Ecto neural progenitor cell (in vitro differentiated cells): ENCODE measurements at regions not wholly inside any gene's neighbourhood (a gene's known extent, or its start where the extent isn't known, plus 50 kb on each side); places are given as distances from the start of the nearest gene placed in this dataset.

Source experiments
- DNase-seq: peaks from one replicate; pipeline ENCODE4 v3.0.0-alpha.2; 2018; ENCODE audit warnings: low spot score

DNA sequence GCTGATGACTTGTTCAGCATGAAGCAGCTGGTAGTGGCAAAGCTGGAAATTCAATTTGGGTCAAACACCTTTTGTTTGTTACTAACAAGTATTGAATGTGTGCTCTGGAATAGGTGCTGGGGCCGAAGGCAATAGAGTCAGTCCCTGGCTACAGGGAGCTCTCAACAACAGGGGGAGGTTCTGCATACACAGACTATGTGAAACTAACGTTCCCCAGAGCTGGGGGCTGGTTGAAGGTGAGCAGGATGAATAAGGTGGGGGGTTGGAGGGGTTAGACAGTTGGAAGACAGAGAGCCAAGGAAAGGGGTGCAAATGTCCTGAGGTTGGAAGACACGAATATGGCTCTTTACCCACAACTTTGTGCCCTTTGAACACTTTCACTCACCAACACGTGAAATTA lies 84.1 kb upstream of the PLPP4 start:
- DNase-seq = no peak

DNA sequence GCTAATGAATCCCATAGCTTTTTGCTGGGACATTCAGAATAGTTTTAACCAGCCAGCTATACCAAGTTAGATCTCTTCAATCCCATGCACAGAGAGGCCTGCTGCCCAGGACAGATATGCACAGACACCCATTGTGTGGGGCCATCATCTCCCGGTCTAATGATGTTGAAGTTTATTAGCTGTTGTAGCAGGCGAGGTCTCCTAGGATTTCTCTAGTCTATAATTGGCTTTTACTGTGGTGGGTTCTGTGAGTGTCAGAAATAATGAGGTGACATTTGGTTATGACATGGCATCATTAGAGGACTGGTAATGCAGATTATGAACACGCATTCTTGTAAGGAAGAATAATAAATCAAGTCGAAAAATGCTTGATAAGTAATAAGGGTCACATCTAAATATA lies 81.4 kb upstream of the PLPP4 start:
- no peak for DNase-seq

DNA sequence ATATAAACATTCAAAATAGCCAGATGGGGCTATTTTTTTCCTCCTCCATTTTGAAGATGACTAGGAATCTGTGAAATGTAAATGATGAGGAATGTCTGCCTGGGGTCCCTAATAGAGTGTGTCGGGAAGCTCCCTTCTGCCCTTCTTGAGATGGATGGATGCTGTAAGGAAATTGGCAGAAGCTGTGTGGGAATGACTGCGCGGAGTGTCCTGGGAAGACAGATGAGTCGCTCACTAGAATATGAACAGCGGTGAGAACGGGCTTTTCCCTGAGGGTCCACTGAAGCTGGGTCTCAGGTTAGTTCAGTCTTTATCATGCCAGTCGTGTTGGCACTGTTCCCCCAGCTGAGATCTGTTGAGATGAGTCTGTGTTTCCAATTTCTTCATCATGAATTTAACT lies 75.1 kb upstream of the PLPP4 start:
- no peak for DNase-seq

DNA sequence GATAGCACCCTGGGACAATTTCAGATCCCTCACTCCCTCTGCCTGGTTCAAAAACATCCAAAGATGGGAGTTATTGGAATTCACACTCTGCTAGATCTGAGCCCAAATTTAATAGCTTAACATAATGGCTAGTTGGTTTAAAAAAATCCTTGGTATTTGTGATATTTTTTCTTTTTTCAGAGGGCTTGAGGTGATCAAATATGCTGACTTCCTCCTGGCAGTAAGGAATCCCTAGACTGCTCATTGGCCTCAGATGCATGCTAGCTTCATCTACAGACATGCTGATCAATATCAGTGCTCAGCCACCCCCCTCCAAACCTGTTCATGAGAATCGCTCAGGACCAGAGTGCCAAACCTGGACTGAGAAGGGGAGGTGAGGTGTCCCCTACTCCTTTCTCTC lies 74.7 kb upstream of the PLPP4 start:
- no peak for DNase-seq

DNA sequence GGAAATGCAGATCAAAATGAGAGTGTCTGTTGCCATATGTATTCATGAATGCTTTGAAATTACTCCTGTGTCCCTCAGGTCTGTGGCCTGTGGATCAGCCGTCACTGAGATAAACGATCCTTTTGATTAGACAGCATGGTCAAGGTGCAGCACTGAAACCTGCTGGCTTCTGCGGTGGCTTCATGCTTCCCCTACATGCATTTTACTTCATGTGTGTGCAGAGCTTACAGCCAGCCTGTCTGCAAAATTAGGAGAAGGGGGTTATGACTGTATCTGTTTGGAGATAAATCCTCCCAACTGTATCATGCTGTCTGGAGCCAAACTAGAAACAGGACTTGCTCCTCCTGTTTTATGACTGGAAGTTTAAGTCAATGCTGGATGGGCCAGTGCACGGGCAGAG lies 71.0 kb upstream of the PLPP4 start:
- DNase-seq = no peak

DNA sequence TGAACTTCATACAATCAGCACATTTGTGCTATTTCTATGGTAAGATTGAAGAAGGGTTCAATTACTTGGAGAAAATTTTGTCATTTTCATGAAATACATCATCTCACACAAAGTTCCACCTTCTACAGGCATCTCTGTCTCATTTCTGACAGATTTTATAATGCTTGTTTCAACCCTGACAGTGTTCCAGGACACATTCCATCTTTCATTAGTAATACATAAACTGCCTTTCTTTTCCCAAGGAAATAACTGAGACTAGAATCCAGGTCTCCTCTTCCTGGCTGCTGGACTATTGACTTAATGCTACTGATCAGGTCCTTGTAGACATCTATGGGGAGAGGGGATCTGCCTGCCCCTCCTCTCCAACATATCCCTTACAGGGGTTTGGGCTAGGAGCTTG lies 70.1 kb upstream of the PLPP4 start:
- DNase-seq = no peak

DNA sequence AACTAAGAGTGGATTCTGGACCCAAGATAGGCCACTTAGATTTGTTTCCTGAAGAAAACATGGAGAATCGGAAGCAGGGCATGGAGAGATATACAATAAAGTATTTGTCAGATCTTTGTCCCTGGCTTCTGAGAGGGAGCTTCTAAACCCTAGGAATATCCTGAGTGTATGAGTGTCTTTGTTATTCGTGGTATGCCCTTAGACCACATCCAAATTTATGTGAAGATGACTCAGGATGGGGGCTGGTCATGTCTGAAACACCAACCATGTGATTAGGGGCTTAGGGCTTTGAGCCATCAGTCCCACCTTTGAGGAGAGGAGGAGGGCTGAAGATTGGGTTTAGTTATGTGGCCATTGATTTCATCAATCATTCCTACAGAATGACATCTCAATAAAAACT lies 69.7 kb upstream of the PLPP4 start:
- DNase-seq = no peak

DNA sequence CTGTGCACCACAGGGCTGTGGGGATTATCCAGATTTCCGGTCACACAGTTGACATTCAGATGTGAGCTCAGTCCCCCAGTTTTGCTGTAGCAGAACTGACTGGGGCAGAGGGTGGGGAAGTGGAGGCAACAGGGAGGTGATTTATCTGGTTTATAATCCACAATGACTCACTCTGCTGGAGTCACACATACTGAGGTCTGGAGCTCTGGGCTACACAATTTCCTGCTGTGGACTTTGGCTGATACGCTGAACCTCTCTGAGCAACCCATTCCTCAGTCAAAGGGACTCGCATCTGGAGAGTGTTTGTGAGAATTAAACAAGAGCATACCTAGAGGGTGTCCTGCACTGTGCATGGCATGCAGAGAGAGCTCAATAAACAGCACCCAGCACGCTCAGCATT lies 64.8 kb upstream of the PLPP4 start:
- no peak for DNase-seq

DNA sequence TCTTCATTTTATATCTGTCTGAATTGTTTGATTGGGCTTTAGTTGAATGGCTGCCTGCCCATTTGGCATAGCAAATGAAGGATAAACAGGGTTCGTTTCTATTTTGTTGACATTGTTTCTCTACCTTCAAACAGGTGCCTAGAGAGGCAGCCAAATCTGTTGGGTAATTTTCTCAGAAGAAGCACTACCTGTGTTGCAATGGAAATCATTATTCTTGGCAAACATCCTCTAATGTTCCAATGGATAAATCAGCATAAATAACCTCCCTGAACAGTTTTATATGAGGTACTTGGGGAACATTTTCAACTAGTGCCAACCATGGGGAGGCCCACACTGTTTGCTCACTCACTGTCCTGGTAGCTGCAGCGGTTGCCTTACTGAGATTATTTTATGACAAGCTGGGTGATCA lies 64.4 kb upstream of the PLPP4 start:
- no peak for DNase-seq

DNA sequence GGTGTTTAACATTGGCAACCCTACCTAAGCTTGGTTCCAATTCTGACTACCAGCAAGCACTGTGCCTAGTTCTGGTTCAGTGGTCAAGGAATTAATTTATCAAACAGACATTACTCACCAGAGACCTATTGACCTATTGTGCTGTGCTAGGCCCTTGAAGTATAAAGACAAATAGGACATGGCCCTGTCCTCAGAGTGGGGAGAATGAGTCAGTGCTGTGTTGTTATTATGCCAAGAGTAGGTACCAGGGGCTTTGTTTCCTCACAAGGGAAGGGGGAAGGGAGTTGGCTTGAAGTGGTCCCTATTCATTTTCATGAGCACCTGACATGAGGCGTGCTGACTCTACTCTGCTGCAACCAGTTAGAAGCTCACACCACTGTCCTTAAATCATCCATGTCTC lies 62.6 kb upstream of the PLPP4 start:
- no peak for DNase-seq

DNA sequence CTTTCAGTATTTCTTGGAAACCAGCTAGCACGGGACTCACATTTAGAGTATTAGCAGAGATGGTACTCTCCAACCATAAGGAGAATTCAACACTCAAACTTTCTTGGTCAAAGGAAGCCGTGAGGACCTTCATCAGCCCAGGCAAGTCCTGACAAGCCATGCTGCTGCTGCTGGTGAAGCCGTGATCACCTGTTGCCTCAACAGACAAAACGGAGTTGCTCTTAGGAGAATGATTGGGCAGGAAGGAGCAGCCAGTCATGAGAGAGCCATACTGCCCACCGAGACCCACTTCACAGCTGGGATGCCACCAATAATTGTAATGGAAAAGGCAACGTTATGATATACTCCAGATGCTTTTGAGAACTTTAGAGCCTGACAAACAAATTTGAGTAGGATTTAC lies 60.8 kb upstream of the PLPP4 start:
- no peak for DNase-seq

DNA sequence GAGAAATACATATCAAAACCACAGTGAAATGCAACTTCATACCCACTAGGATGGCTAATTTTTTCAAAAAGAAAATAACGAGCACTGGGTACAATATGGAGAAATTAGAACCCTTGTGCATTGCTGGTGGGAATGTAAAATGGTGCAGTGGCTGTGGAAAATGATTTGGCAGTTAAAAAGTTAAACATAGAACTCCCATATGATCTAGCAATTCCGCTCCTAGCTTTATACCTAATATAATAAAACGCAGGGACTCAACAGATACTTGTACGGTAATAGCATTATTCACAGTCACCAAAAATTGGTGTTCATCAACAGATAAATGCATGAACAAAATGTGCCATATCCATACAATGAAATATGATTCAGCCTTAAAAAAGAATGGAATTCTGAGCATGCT lies 58.8 kb upstream of the PLPP4 start:
- DNase-seq = no peak

DNA sequence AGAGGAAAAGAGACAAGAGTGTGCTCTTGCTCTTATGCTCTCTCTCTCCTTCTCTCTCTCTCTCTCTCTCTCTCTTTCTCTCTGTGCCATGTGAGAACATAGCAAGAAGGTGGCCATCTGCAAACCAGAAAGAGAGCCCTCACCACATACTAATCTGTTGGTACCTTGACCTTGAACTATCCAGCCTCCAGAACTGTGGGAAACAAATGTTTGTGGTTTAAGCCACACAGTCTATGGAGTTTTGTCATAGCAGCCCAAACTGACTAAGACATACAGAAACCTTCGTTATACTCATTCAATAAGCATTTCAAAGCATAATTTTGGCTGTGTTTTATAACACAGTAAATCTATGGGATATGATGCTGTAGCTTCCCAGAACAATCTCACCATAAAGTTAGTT lies 56.4 kb upstream of the PLPP4 start:
- no peak for DNase-seq

DNA sequence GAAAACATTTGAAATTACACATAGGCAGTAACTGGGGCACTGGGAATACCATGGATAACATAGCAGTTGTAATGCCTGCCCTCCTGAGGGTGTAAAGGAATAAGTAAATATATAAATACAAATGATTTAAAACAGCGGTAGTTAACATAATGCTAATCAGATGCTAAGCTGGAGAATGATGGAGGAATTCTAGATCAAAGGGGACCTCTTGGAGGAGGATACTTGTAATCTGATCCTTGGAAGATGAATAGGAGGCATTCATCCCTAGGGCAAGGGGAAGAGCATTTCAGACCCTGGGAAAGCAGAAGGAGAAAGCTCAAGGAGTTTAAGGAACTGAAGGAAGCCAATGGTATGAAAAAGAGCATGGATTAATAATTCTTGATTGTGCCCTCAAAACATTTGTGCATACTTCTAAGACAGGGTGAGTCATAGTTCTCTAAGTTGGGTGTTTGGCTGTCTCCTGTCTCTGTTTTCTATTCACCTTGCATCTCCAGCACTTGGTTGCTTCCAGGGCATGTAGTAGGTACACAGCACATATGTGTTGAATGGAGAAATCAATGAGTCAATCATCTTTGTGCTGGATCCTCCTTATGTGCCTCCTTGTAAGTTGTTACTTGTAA lies 54.8 kb upstream of the PLPP4 start:
- DNase-seq = no peak

DNA sequence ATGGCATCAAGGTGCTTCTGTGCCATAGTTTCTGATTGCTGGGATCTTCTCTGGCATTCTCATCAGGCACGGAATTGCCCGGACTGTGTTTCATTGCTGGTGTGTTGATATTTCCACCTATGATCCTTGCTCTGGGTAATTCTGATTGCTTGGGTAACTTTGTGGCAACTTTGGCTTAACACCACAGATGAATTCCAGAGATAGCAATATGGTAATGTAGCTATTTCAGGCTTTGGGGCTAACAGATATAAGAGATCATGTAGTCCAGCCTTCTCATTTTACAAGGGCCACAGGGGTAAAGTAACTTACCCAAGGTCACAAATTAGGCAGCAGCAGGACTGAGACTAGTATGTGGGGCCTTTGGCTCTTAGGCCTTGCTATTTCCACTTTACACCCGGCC lies 53.9 kb upstream of the PLPP4 start:
- no peak for DNase-seq

DNA sequence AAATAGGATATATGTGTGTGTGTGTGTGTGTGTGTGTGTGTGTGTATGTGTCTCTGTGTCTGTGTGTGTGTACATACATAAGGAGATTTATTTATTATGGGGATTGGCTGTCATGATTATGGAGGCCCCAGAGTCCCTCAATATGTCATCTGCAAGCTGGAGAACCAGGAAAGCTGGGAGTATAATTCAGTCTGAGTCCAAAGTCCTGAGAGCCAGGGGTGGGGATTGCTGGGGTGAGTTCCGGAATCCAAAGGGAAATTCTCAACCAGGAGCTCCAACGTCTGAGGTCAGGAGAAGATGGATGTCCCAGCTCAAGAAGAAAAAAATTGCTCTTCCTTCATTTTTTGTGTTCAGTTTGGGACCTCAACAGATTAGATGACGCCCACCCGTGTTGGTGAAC lies 50.7 kb upstream of the PLPP4 start:
- no peak for DNase-seq
